ENCODE measurements at regions not wholly inside any gene's neighbourhood (a gene's known extent, or its start where the extent isn't known, plus 50 kb on each side); places are given as distances from the start of the nearest gene placed in this dataset.

DNA sequence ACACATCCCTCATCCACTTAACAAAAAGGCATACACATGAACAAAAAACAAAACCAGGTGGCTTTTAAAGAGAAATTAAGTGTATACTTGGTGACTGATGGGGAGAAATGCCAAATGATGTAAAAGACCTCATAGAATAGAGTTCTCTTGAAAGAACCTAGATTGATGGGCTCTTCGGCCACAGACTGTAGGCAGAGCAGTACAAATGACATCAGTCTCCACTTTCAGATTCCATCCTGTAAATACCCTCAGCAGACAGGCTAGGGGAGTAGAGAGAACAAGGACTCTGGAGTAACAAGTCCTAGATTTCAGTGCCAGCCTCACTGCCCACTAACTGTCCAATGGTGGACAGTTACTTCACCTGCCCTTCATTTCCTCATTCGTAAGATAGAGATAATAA, 203.8 kb downstream of the MZT1 start:
- no peaks in the 10 kb centered on the region for H3K9me3 Mint-ChIP-seq (ENCODE audit: unreplicated experiment)
- intact Hi-C loops (cut with micrococcal nuclease; ENCODE audit: unreplicated experiment) = no loop called here
- H3K36me3 Mint-ChIP-seq (ENCODE audit: insufficient read depth, unreplicated experiment) = no peaks in the 10 kb centered on the region
- POLR2A ChIA-PET = no interaction called here
- peaks cover 16% of the 10 kb centered on the region for H3K27me3 Mint-ChIP-seq (ENCODE audit: insufficient read depth, unreplicated experiment)
- no peak for TF ChIP-seq CTCF (IDR thresholded peaks at IDR 0.05; ENCODE audit: insufficient read depth in 1 of 2, low read depth in 1 of 2, low read length in 1 of 2, severe bottlenecking in 1 of 2, unreplicated experiment in 1 of 2)
- no peak overlapping the region for H3K4me3 Mint-ChIP-seq (ENCODE audit: unreplicated experiment)
- no peaks in the 10 kb centered on the region for H3K27me3 ChIP-seq (replicated peaks; ENCODE audit: control insufficient read depth, insufficient read depth, low read length)
- no peaks in the 10 kb centered on the region for H3K4me1 Mint-ChIP-seq (ENCODE audit: low read depth, unreplicated experiment)
- H3K4me1 ChIP-seq = no peaks in the 10 kb centered on the region
- no peaks in the 10 kb centered on the region for H3K9me3 ChIP-seq
- no peaks in the 10 kb centered on the region for H3K36me3 ChIP-seq (ENCODE audit: control insufficient read depth, insufficient read depth, low read length)
- H3K4me3 ChIP-seq (ENCODE audit: low read depth, low read length) = no peak overlapping the region
- DNase-seq = no peak
- CTCF ChIA-PET = no interaction called here
- no TSS peak for BruUV-seq (replicated peaks)
- no peak overlapping the region for H3K27ac Mint-ChIP-seq (ENCODE audit: unreplicated experiment)

DNA sequence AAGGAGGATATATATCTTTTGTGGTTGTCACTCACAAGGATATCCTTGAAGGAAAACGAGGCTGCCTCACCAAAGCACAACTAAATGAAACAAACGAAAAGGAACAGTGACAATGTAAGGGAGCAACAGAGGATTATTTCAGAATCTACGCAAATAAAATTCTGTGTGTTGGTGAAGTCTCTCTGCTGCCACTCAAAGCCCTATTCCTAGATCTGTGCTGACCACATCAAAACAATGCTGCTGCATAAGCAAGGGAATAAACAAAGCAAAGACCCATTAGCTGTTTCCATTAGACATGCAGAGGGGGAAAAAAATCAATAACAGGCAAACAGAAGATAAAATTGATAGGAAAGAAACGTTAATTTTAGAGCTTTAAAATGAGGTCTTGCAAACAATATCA, 204.4 kb downstream of the MZT1 start:
- intact Hi-C loops (cut with micrococcal nuclease; ENCODE audit: unreplicated experiment) = no loop called here
- Mint-ChIP-seq H3K27ac (ENCODE audit: unreplicated experiment) (no peak overlapping the region), H3K9me3 (ENCODE audit: unreplicated experiment) (no peaks in the 10 kb centered on the region), H3K4me3 (ENCODE audit: unreplicated experiment) (no peak overlapping the region), H3K27me3 (ENCODE audit: insufficient read depth, unreplicated experiment) (peaks cover 18% of the 10 kb centered on the region), H3K36me3 (ENCODE audit: insufficient read depth, unreplicated experiment) (no peaks in the 10 kb centered on the region), H3K4me1 (ENCODE audit: low read depth, unreplicated experiment) (no peaks in the 10 kb centered on the region)
- DNase-seq = no peak
- H3K36me3 ChIP-seq (ENCODE audit: control insufficient read depth, insufficient read depth, low read length) = no peaks in the 10 kb centered on the region
- no peak for TF ChIP-seq CTCF (IDR thresholded peaks at IDR 0.05; ENCODE audit: insufficient read depth in 1 of 2, low read depth in 1 of 2, low read length in 1 of 2, severe bottlenecking in 1 of 2, unreplicated experiment in 1 of 2)
- H3K9me3 ChIP-seq = no peaks in the 10 kb centered on the region
- BruUV-seq (replicated peaks) = no TSS peak
- ChIA-PET CTCF (no interaction called here), POLR2A (no interaction called here)
- no peak overlapping the region for H3K4me3 ChIP-seq (ENCODE audit: low read depth, low read length)
- H3K4me1 ChIP-seq = no peaks in the 10 kb centered on the region
- no peaks in the 10 kb centered on the region for H3K27me3 ChIP-seq (replicated peaks; ENCODE audit: control insufficient read depth, insufficient read depth, low read length)

DNA sequence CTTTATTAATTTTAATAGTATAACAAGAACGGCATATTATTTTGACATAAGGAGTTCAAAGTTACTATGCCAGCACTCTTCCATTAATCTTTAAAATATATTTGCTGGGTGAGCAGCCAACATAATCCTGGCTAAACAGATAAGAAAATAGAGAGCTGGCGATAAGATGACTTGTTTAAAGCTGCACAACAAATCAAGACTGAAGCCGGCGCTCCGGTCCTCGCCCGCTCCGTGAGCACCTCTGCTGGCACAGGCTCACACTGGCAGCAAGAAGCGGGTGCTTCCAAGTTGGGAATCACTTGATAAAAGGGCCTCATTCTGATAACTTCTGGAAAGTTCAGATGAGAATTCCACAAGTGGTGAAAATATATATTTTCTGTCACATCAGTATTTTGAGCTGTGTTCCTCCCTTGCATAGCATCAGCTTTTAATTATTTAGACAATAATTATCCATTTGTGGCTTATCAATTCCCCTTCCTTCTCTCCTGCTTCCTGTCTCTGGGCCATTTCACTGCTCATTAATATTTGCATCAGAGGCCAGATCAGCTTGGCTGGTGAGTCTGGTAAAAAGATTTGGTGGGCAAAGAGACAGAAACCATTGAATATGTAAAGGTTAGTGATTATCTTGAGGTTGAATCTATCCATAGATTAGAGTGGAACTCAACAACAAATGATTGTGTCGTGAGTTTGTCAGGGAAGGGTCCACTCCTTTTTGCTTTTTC, 205.3 kb downstream of the MZT1 start:
- Histone ChIP-seq H3K36me3 (ENCODE audit: control insufficient read depth, insufficient read depth, low read length) (no peaks in the 10 kb centered on the region), H3K27me3 (replicated peaks; ENCODE audit: control insufficient read depth, insufficient read depth, low read length) (no peaks in the 10 kb centered on the region), H3K4me3 (ENCODE audit: low read depth, low read length) (no peak overlapping the region), H3K4me1 (no peaks in the 10 kb centered on the region), H3K9me3 (no peaks in the 10 kb centered on the region)
- BruUV-seq (replicated peaks) = no TSS peak
- ChIA-PET CTCF (no interaction called here), POLR2A (no interaction called here)
- Mint-ChIP-seq H3K36me3 (ENCODE audit: insufficient read depth, unreplicated experiment) (no peaks in the 10 kb centered on the region), H3K4me1 (ENCODE audit: low read depth, unreplicated experiment) (no peaks in the 10 kb centered on the region), H3K4me3 (ENCODE audit: unreplicated experiment) (no peak overlapping the region), H3K27ac (ENCODE audit: unreplicated experiment) (no peak overlapping the region), H3K27me3 (ENCODE audit: insufficient read depth, unreplicated experiment) (peaks cover 16% of the 10 kb centered on the region), H3K9me3 (ENCODE audit: unreplicated experiment) (no peaks in the 10 kb centered on the region)
- DNase-seq = no peak
- intact Hi-C loops (cut with micrococcal nuclease; ENCODE audit: unreplicated experiment) = no loop called here
- TF ChIP-seq CTCF (IDR thresholded peaks at IDR 0.05; ENCODE audit: insufficient read depth in 1 of 2, low read depth in 1 of 2, low read length in 1 of 2, severe bottlenecking in 1 of 2, unreplicated experiment in 1 of 2) = no peak
